Astrocyte (in vitro differentiated cells and primary cell): ENCODE measurements at regions not wholly inside any gene's neighbourhood (a gene's known extent, or its start where the extent isn't known, plus 50 kb on each side); places are given as distances from the start of the nearest gene placed in this dataset.

Experiments used
- EZH2 ChIP-seq: IDR thresholded peaks from 2 replicates; pipeline ENCODE4 v1.6.1; 2012; ENCODE audit warnings: mild to moderate bottlenecking, low read length, inconsistent platforms; ENCODE audit not compliant: insufficient read depth
- TF ChIP-seq, protein P1 (sequence below): IDR thresholded peaks from 2 replicates; pipeline ENCODE4 v1.5.1; 2011; ENCODE audit warnings: low read depth, mild to moderate bottlenecking, inconsistent platforms, low read length, moderate library complexity; ENCODE audit not compliant: insufficient read depth

GRCh38 chr13:103941506-103942140 lies 875.4 kb upstream of the SLC10A2 start:
- TF ChIP-seq, protein P1, sequence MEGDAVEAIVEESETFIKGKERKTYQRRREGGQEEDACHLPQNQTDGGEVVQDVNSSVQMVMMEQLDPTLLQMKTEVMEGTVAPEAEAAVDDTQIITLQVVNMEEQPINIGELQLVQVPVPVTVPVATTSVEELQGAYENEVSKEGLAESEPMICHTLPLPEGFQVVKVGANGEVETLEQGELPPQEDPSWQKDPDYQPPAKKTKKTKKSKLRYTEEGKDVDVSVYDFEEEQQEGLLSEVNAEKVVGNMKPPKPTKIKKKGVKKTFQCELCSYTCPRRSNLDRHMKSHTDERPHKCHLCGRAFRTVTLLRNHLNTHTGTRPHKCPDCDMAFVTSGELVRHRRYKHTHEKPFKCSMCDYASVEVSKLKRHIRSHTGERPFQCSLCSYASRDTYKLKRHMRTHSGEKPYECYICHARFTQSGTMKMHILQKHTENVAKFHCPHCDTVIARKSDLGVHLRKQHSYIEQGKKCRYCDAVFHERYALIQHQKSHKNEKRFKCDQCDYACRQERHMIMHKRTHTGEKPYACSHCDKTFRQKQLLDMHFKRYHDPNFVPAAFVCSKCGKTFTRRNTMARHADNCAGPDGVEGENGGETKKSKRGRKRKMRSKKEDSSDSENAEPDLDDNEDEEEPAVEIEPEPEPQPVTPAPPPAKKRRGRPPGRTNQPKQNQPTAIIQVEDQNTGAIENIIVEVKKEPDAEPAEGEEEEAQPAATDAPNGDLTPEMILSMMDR = no peak
- no peak for TF ChIP-seq EZH2
